ELR (cell line): ENCODE measurements at regions not wholly inside any gene's neighbourhood (a gene's known extent, or its start where the extent isn't known, plus 50 kb on each side); places are given as distances from the start of the nearest gene placed in this dataset.

Experiments
- DNase-seq: peaks from one replicate; pipeline ENCODE4 v3.0.0-alpha.2; 2015; ENCODE audit warnings: low read depth

- peak; percentile 99 for DNase-seq
Measured at GRCh38 chr6:110537208-110538123, 61.1 kb upstream of the SLC22A16 start.

- peak; percentile 99 for DNase-seq
Measured at GRCh38 chr6:110534731-110535492, 58.5 kb upstream of the SLC22A16 start.

GRCh38 chr6:110532431-110532830 lies 56.0 kb upstream of the SLC22A16 start:
- no peak for DNase-seq

- peak; percentile 77 for DNase-seq
Measured at GRCh38 chr6:110530671-110531070, 54.3 kb upstream of the SLC22A16 start.

- peak; percentile 67 for DNase-seq
Measured at GRCh38 chr6:110529907-110530306, 53.5 kb upstream of the SLC22A16 start.

GRCh38 chr6:110529355-110529754 lies 52.9 kb upstream of the SLC22A16 start:
- DNase-seq = peak; percentile 86

- DNase-seq = no peak
Measured at GRCh38 chr6:110528930-110529325, 52.5 kb upstream of the SLC22A16 start.

- DNase-seq = peak; percentile 97
Measured at GRCh38 chr6:110528101-110528929, 51.9 kb upstream of the SLC22A16 start.

GRCh38 chr6:110527516-110527915 lies 51.1 kb upstream of the SLC22A16 start:
- DNase-seq = no peak

- no peak for DNase-seq
Measured at GRCh38 chr6:110526726-110527125, 50.3 kb upstream of the SLC22A16 start.
